Neuronal stem cell (in vitro differentiated cells): ENCODE measurements at regions not wholly inside any gene's neighbourhood (a gene's known extent, or its start where the extent isn't known, plus 50 kb on each side); places are given as distances from the start of the nearest gene placed in this dataset.

Source experiments
- DNase-seq: peaks from one replicate; pipeline ENCODE4 v3.0.0-alpha.2; 2013; ENCODE audit warnings: low spot score
- H2AFZ ChIP-seq: one replicate; pipeline ENCODE4 v1.6.1; 2013; ENCODE audit warnings: mild to moderate bottlenecking, low read length, inconsistent platforms
- H2AK5ac ChIP-seq: 2 replicates; pipeline ENCODE4 v1.6.1; 2013; ENCODE audit warnings: low read depth, mild to moderate bottlenecking, inconsistent platforms, low read length, moderate library complexity, mixed read lengths
- H2BK120ac ChIP-seq: 2 replicates; pipeline ENCODE4 v1.6.1; 2013; ENCODE audit warnings: low read depth, mild to moderate bottlenecking, inconsistent platforms, low read length, moderate library complexity, mixed read lengths
- H2BK12ac ChIP-seq: one replicate; pipeline ENCODE4 v1.6.1; 2013; ENCODE audit warnings: low read length, inconsistent platforms
- H2BK15ac ChIP-seq: 2 replicates; pipeline ENCODE4 v1.6.1; 2013; ENCODE audit warnings: mild to moderate bottlenecking, low read length, inconsistent platforms, mixed read lengths
- H2BK5ac ChIP-seq: one replicate; pipeline ENCODE4 v1.6.1; 2013; ENCODE audit warnings: inconsistent platforms, mild to moderate bottlenecking, low read length, moderate library complexity
- H3K14ac ChIP-seq: one replicate; pipeline ENCODE4 v1.6.1; 2013; ENCODE audit warnings: low read length, inconsistent platforms
- H3K18ac ChIP-seq: 2 replicates; pipeline ENCODE4 v1.6.1; 2013; ENCODE audit warnings: low read length, inconsistent platforms
- H3K23ac ChIP-seq: 2 replicates; pipeline ENCODE4 v1.6.1; 2013; ENCODE audit warnings: low read depth, mild to moderate bottlenecking, mixed read lengths, low read length, inconsistent platforms; ENCODE audit not compliant: poor library complexity
- H3K27ac ChIP-seq: replicated peaks from 3 replicates; pipeline ENCODE4 v1.5.1; 2013; ENCODE audit warnings: low read length, inconsistent platforms
- H3K27me3 ChIP-seq, 3 experiments: 2 replicates each; pipeline ENCODE4 v1.6.1; 2013; ENCODE audit warnings: low read length in 3 of 3, mild to moderate bottlenecking in 2 of 3, inconsistent platforms in 1 of 3, low read depth in 1 of 3, mixed read lengths in 1 of 3, moderate library complexity in 1 of 3; ENCODE audit not compliant: control insufficient read depth in 3 of 3, insufficient read depth in 3 of 3
- H3K36me3 ChIP-seq, 2 donors: replicated peaks in 1 of 2; 2 replicates each; pipeline ENCODE4 v1.6.1; 2013; ENCODE audit warnings: low read length in 2 of 2; ENCODE audit not compliant: control insufficient read depth in 2 of 2, insufficient read depth in 2 of 2
- H3K4ac ChIP-seq: 2 replicates; pipeline ENCODE4 v1.6.1; 2013; ENCODE audit warnings: inconsistent platforms, mild to moderate bottlenecking, low read length, moderate library complexity
- H3K4me1 ChIP-seq, 2 donors: 1 replicate in 1 of 2; 2 replicates in 1 of 2; pipeline ENCODE4 v1.6.1; 2013; ENCODE audit warnings: low read length in 2 of 2, low read depth in 1 of 2; ENCODE audit not compliant: control insufficient read depth in 2 of 2, insufficient read depth in 1 of 2
- H3K4me2 ChIP-seq: one replicate; pipeline ENCODE4 v1.6.1; 2013; ENCODE audit warnings: mild to moderate bottlenecking, low read length, inconsistent platforms; ENCODE audit not compliant: insufficient read depth, poor library complexity, severe bottlenecking
- H3K4me3 ChIP-seq, 2 donors: 2 replicates each; pipeline ENCODE4 v1.5.1; 2013; ENCODE audit warnings: low read length in 2 of 2, mild to moderate bottlenecking in 2 of 2, inconsistent platforms in 1 of 2, moderate library complexity in 1 of 2
- H3K79me1 ChIP-seq: one replicate; pipeline ENCODE4 v1.6.1; 2013; ENCODE audit warnings: low read depth, mild to moderate bottlenecking, inconsistent platforms, low read length, moderate library complexity
- H3K9ac ChIP-seq: one replicate; pipeline ENCODE4 v1.6.1; 2013; ENCODE audit warnings: mild to moderate bottlenecking, low read depth, low read length, inconsistent platforms; ENCODE audit not compliant: poor library complexity
- H3K9me3 ChIP-seq, 2 donors: replicated peaks in 1 of 2; 2 replicates each; pipeline versions ENCODE3 to v1.6.1; 2013; ENCODE audit warnings: low read length in 2 of 2, mild to moderate bottlenecking in 2 of 2, inconsistent platforms in 1 of 2, low read depth in 1 of 2, mixed read lengths in 1 of 2, moderate library complexity in 1 of 2; ENCODE audit not compliant: control insufficient read depth in 2 of 2, insufficient read depth in 1 of 2
- H4K8ac ChIP-seq: one replicate; pipeline ENCODE4 v1.6.1; 2013; ENCODE audit warnings: low read depth, mild to moderate bottlenecking, inconsistent platforms, low read length, moderate library complexity
- H4K91ac ChIP-seq: one replicate; pipeline ENCODE4 v1.6.1; 2013; ENCODE audit warnings: low read length, low read depth, mild to moderate bottlenecking, inconsistent platforms; ENCODE audit not compliant: poor library complexity
- WGBS, 2 donors: extraction: QIAGEN DNeasy Blood & Tissue Kit; methylation state at CpG; one replicate each; pipeline ENCODE4 v1.1.7; 2013; ENCODE audit warnings: missing lambda C conversion rate in 2 of 2, mixed read lengths in 1 of 2; ENCODE audit not compliant: insufficient read length in 2 of 2, insufficient replicate concordance in 1 of 2; ENCODE audit errors: extremely low coverage in 2 of 2; 5-methylcytosine and 5-hydroxymethylcytosine counted together

DNA sequence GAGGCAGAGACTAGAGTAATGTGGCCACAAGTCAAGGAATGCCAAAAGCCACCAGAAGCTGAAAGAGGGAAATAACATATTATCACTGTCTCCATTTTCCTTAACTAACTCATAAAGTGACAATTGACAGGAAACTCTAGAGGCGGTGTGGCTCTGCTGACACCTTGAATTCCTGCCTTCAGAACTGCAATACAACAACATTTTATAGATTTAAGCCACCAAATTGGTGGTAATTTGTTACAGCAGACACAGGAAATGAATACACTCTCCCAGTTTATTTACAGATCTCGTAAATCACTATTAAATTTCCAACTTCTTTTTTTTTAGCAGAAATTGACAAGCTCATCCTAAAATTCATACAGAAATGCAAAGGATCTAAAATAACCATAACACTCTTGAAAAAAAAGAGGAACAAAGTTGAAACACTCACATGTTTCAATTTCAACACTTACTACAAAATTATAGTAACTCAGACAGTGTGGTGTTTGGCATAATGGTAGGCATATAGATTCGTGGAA lies 449.9 kb downstream of the OTOL1 start:
- peaks cover 0 to 5% of the 10 kb centered on the region in 2 donors for H3K9me3 ChIP-seq
- no peak for DNase-seq
- no peak overlapping the region for H3K23ac ChIP-seq
- H3K4me1 ChIP-seq: no peaks in the 10 kb centered on the region
- H3K9ac ChIP-seq: no peak overlapping the region
- H4K91ac ChIP-seq: no peak overlapping the region
- H3K4ac ChIP-seq: no peak overlapping the region
- no peak overlapping the region for H2BK5ac ChIP-seq
- no peaks in the 10 kb centered on the region for H3K27me3 ChIP-seq
- no peak overlapping the region for H2BK15ac ChIP-seq
- no peak overlapping the region for H2BK12ac ChIP-seq
- H3K27ac ChIP-seq: no peak overlapping the region
- H2BK120ac ChIP-seq: no peak overlapping the region
- H3K14ac ChIP-seq: no peak overlapping the region
- H2AK5ac ChIP-seq: no peak overlapping the region
- no peak overlapping the region for H2AFZ ChIP-seq
- no CpG with 5 or more reads among the region's 3 CpGs for WGBS, 2 donors
- H3K4me3 ChIP-seq: no peak overlapping the region
- H3K4me2 ChIP-seq: no peak overlapping the region
- no peak overlapping the region for H3K18ac ChIP-seq
- no peaks in the 10 kb centered on the region for H3K36me3 ChIP-seq
- H3K79me1 ChIP-seq: no peaks in the 10 kb centered on the region
- H4K8ac ChIP-seq: no peak overlapping the region

- no CpG with 5 or more reads among the region's 4 CpGs for WGBS, 2 donors
- Histone ChIP-seq H3K14ac (no peak overlapping the region), H3K79me1 (no peaks in the 10 kb centered on the region), H2AK5ac (no peak overlapping the region), H3K36me3 (no peaks in the 10 kb centered on the region), H3K4me3 (no peak overlapping the region), H3K4ac (no peak overlapping the region), H3K23ac (no peak overlapping the region), H4K8ac (no peak overlapping the region), H3K27ac (no peak overlapping the region), H3K18ac (no peak overlapping the region), H3K4me2 (no peak overlapping the region), H2BK12ac (no peak overlapping the region), H2BK5ac (no peak overlapping the region), H2BK15ac (no peak overlapping the region), H3K9ac (no peak overlapping the region), H2BK120ac (no peak overlapping the region), H2AFZ (no peak overlapping the region), H4K91ac (no peak overlapping the region), H3K9me3 (peaks cover 0 to under 1% of the 10 kb centered on the region in 2 donors), H3K4me1 (no peaks in the 10 kb centered on the region), H3K27me3 (no peaks in the 10 kb centered on the region)
- DNase-seq: no peak
Observed at GRCh38 chr3:161950318-161950868, 453.8 kb downstream of the OTOL1 start.

GRCh38 chr3:161957467-161957866 lies 460.9 kb downstream of the OTOL1 start:
- Histone ChIP-seq H4K8ac (no peak overlapping the region), H2BK12ac (no peak overlapping the region), H3K27me3 (no peaks in the 10 kb centered on the region), H3K14ac (no peak overlapping the region), H3K4me1 (no peaks in the 10 kb centered on the region), H3K9ac (no peak overlapping the region), H3K36me3 (no peaks in the 10 kb centered on the region), H2BK15ac (no peak overlapping the region), H2BK5ac (no peak overlapping the region), H3K4ac (no peak overlapping the region), H2BK120ac (no peak overlapping the region), H3K9me3 (no peaks in the 10 kb centered on the region), H3K4me2 (no peak overlapping the region), H3K27ac (no peak overlapping the region), H3K79me1 (no peaks in the 10 kb centered on the region), H3K18ac (no peak overlapping the region), H3K4me3 (no peak overlapping the region), H4K91ac (no peak overlapping the region), H3K23ac (no peak overlapping the region), H2AK5ac (no peak overlapping the region), H2AFZ (no peak overlapping the region)
- WGBS, 2 donors: no CpG with 5 or more reads among the region's 2 CpGs
- DNase-seq: no peak

GRCh38 chr3:161964857-161965256 lies 468.2 kb downstream of the OTOL1 start:
- Histone ChIP-seq H3K23ac (no peak overlapping the region), H3K79me1 (no peaks in the 10 kb centered on the region), H3K9me3 (peaks cover 2 to 14% of the 10 kb centered on the region in 2 donors), H3K4ac (no peak overlapping the region), H2BK12ac (no peak overlapping the region), H2BK5ac (no peak overlapping the region), H2BK15ac (no peak overlapping the region), H3K4me1 (no peaks in the 10 kb centered on the region), H4K91ac (no peak overlapping the region), H2BK120ac (no peak overlapping the region), H3K4me2 (no peak overlapping the region), H3K9ac (no peak overlapping the region), H3K27me3 (no peaks in the 10 kb centered on the region), H3K18ac (no peak overlapping the region), H4K8ac (no peak overlapping the region), H3K14ac (no peak overlapping the region), H2AK5ac (no peak overlapping the region), H3K27ac (no peak overlapping the region), H2AFZ (no peak overlapping the region), H3K36me3 (no peaks in the 10 kb centered on the region), H3K4me3 (no peak overlapping the region)
- DNase-seq: no peak
- WGBS, 2 donors: no CpG with 5 or more reads among the region's 4 CpGs
